Limb (tissue), 2 donors: ENCODE measurements at regions not wholly inside any gene's neighbourhood (a gene's known extent, or its start where the extent isn't known, plus 50 kb on each side); places are given as distances from the start of the nearest gene placed in this dataset.

Experiments used
- DNase-seq, 2 donors: peaks; one replicate each; pipeline ENCODE4 v3.0.0-alpha.2; 2016; ENCODE audit errors: extremely low spot score in 2 of 2

GRCh38 chr17:72594248-72594647 is 473.4 kb downstream of the SOX9 start:
- DNase-seq: no peak
